ENCODE measurements at regions not wholly inside any gene's neighbourhood (a gene's known extent, or its start where the extent isn't known, plus 50 kb on each side); places are given as distances from the start of the nearest gene placed in this dataset.

GRCh38 chr5:135135530-135136226, 101.7 kb upstream of the PITX1 start:
- TF ChIP-seq TAF1 (IDR thresholded peaks at IDR 0.05; ENCODE audit: borderline replicate concordance, insufficient read depth, low read length) (no peak), FOXP2 (optimal IDR thresholded peaks at IDR 0.05; ENCODE audit: borderline replicate concordance, extremely low read depth, extremely low read length, insufficient read depth) (no peak), REST (IDR thresholded peaks at IDR 0.05; ENCODE audit: insufficient read depth in 1 of 2, low read depth in 2 of 2, low read length in 2 of 2) (no peak), POLR2AphosphoS5 (IDR thresholded peaks at IDR 0.05; ENCODE audit: low read depth, low read length) (no peak), SIN3A (IDR thresholded peaks at IDR 0.05; ENCODE audit: borderline replicate concordance, insufficient read depth, low read length) (no peak)
